Endothelial cell of umbilical vein (primary cell): ENCODE measurements at regions not wholly inside any gene's neighbourhood (a gene's known extent, or its start where the extent isn't known, plus 50 kb on each side); places are given as distances from the start of the nearest gene placed in this dataset.

Source experiments
- EZH2 ChIP-seq: IDR thresholded peaks from 2 replicates; pipeline ENCODE4 v1.6.1; 2012; ENCODE audit warnings: borderline replicate concordance, low read depth, mild to moderate bottlenecking, moderate library complexity, low read length, inconsistent platforms; ENCODE audit not compliant: severe bottlenecking
- FOS ChIP-seq: IDR thresholded peaks from 2 replicates; pipeline ENCODE4 v1.6.1; 2011; ENCODE audit warnings: mild to moderate bottlenecking, low read length, moderate library complexity, borderline replicate concordance; ENCODE audit not compliant: insufficient read depth
- GATA2 ChIP-seq: IDR thresholded peaks from 2 replicates; pipeline ENCODE4 v1.7.0; 2011; ENCODE audit warnings: low read depth, mild to moderate bottlenecking, moderate library complexity, mixed read lengths, low read length; ENCODE audit not compliant: insufficient read length, insufficient read depth
- JUN ChIP-seq: IDR thresholded peaks from 2 replicates; pipeline ENCODE4 v1.6.1; 2011; ENCODE audit warnings: borderline replicate concordance, low read depth; ENCODE audit not compliant: insufficient read length, insufficient read depth
- MYC ChIP-seq: IDR thresholded peaks from one replicate; pipeline ENCODE4 v1.6.1; 2011; ENCODE audit warnings: mild to moderate bottlenecking, low read depth, low read length
- POLR2A ChIP-seq: IDR thresholded peaks from 2 replicates; pipeline ENCODE4 v1.6.1; 2012; ENCODE audit warnings: low read depth, mild to moderate bottlenecking, control low read depth, low read length
- POLR2AphosphoS5 ChIP-seq: IDR thresholded peaks from 2 replicates; pipeline ENCODE4 v1.6.1; 2012; ENCODE audit warnings: low read depth, mild to moderate bottlenecking, control low read depth, low read length, moderate library complexity; ENCODE audit not compliant: insufficient read depth
- TF ChIP-seq, protein P1 (sequence below), 2 donors: IDR thresholded peaks; 1 replicate in 1 of 2; 2 replicates in 1 of 2; pipeline ENCODE4 v1.5.1; 2011; ENCODE audit warnings: low read length in 2 of 2, mild to moderate bottlenecking in 2 of 2, moderate library complexity in 2 of 2, control low read depth in 1 of 2, inconsistent platforms in 1 of 2, low read depth in 1 of 2; ENCODE audit not compliant: insufficient read depth in 1 of 2; ENCODE audit errors: extremely low read depth in 1 of 2
- TF ChIP-seq, protein P2 (sequence below): IDR thresholded peaks from 2 replicates; pipeline ENCODE4 v1.6.1; 2011; ENCODE audit not compliant: insufficient read depth, insufficient read length

DNA sequence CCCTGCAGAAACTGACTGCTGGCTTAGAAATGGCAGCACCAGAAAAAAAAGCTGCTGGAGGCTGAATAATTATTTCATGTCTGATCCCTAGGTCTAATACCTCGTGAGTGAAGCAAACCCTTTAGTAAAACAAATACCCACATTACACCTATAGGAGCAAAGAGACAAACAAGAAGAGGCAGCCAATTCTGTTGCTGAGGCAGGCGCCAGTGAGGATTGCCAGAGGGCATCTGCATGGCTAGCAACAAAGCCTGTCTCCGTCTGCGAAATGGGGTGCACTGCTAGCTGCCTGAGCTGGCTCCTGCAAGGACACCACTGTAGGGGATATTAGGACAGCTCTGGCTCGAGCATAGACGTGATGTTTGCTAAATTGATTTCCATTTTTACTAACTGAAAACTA is 509.7 kb downstream of the TDRD15 start:
- TF ChIP-seq, protein P1, sequence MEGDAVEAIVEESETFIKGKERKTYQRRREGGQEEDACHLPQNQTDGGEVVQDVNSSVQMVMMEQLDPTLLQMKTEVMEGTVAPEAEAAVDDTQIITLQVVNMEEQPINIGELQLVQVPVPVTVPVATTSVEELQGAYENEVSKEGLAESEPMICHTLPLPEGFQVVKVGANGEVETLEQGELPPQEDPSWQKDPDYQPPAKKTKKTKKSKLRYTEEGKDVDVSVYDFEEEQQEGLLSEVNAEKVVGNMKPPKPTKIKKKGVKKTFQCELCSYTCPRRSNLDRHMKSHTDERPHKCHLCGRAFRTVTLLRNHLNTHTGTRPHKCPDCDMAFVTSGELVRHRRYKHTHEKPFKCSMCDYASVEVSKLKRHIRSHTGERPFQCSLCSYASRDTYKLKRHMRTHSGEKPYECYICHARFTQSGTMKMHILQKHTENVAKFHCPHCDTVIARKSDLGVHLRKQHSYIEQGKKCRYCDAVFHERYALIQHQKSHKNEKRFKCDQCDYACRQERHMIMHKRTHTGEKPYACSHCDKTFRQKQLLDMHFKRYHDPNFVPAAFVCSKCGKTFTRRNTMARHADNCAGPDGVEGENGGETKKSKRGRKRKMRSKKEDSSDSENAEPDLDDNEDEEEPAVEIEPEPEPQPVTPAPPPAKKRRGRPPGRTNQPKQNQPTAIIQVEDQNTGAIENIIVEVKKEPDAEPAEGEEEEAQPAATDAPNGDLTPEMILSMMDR (IDR thresholded peaks at IDR 0.05; ENCODE audit: extremely low read depth in 1 of 2, insufficient read depth in 1 of 2, low read depth in 1 of 2, low read length in 2 of 2), result no peak
- TF ChIP-seq POLR2AphosphoS5 (no peak), POLR2A (no peak), EZH2 (no peak), MYC (no peak), FOS (no peak), JUN (no peak), GATA2 (no peak)
- TF ChIP-seq, protein P2, sequence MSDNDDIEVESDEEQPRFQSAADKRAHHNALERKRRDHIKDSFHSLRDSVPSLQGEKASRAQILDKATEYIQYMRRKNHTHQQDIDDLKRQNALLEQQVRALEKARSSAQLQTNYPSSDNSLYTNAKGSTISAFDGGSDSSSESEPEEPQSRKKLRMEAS, result no peak
